K562 (cell line): ENCODE measurements at regions not wholly inside any gene's neighbourhood (a gene's known extent, or its start where the extent isn't known, plus 50 kb on each side); places are given as distances from the start of the nearest gene placed in this dataset.

Source experiments
- ASH1L ChIP-seq: fragments of 450-650 bp; IDR thresholded peaks from 2 replicates; pipeline ENCODE4 v1.6.1; 2018; ENCODE audit warnings: borderline replicate concordance, mild to moderate bottlenecking, low read depth; ENCODE audit not compliant: partially characterized antibody
- CBX8 ChIP-seq: fragments of 200-600 bp; sonication (generic); IDR thresholded peaks from 2 replicates; pipeline ENCODE4 v1.6.1; 2012; ENCODE audit warnings: borderline replicate concordance, mixed run types, low read depth, mild to moderate bottlenecking, moderate library complexity, mixed read lengths, low read length, control low read depth, inconsistent platforms; ENCODE audit not compliant: poor library complexity, severe bottlenecking; ENCODE audit errors: extremely low read depth
- CTCF ChIP-seq, 3 experiments: IDR thresholded peaks in 2 of 3; conservative IDR thresholded peaks in 1 of 3; 2 replicates each; pipeline ENCODE4 v1.5.1; 2011 to 2012; ENCODE audit warnings: low read length in 3 of 3, mild to moderate bottlenecking in 3 of 3, control low read depth in 2 of 3, improper control_type of control experiment in 1 of 3, inconsistent platforms in 1 of 3, low read depth in 1 of 3, mixed read lengths in 1 of 3, moderate library complexity in 1 of 3; ENCODE audit not compliant: insufficient read depth in 2 of 3
- E2F1 ChIP-seq: sonication (generic); formaldehyde crosslinking; IDR thresholded peaks from 2 replicates; pipeline ENCODE4 v1.8.1; 2023; ENCODE audit warnings: mild to moderate bottlenecking, missing genetic modification reagents, moderate library complexity
- HIVEP1 ChIP-seq: fragments of 250-450 bp; sonication (Bioruptor Pico); IDR thresholded peaks from 2 replicates; pipeline ENCODE4 v1.4.0; 2020; ENCODE audit warnings: mild to moderate bottlenecking
- RNF2 ChIP-seq: sonication (generic); IDR thresholded peaks from 2 replicates; pipeline ENCODE4 v1.6.1; 2016
- TAF1 ChIP-seq: IDR thresholded peaks from 2 replicates; pipeline ENCODE4 v1.6.1; 2011; ENCODE audit warnings: mild to moderate bottlenecking, low read length, moderate library complexity; ENCODE audit not compliant: insufficient read depth, control insufficient read depth, severe bottlenecking; ENCODE audit errors: extremely low read depth
- ZNF23 ChIP-seq: fragments of 250-450 bp; sonication (Bioruptor Pico); IDR thresholded peaks from 2 replicates; pipeline ENCODE4 v1.4.0; 2020; ENCODE audit warnings: mild to moderate bottlenecking

- TF ChIP-seq ASH1L = no peak
- no peak for TF ChIP-seq HIVEP1 (CRISPR knock-in tag)
- no peak for TF ChIP-seq CTCF (IDR thresholded peaks at IDR 0.05 in 2 of 3, conservative IDR thresholded peaks at IDR 0.05 in 1 of 3; ENCODE audit: insufficient read depth in 2 of 3, low read depth in 1 of 3, low read length in 3 of 3)
- TF ChIP-seq RNF2 = no peak
- TF ChIP-seq ZNF23 (CRISPR knock-in tag) = no peak
- TF ChIP-seq E2F1 (CRISPR knock-in tag) = no peak
- TF ChIP-seq CBX8 = no peak
- TF ChIP-seq TAF1 = no peak
Measured at GRCh38 chr13:105816994-105817393, 718.5 kb downstream of the EFNB2 start.
